HG03457 (cell line): ENCODE measurements at regions not wholly inside any gene's neighbourhood (a gene's known extent, or its start where the extent isn't known, plus 50 kb on each side); places are given as distances from the start of the nearest gene placed in this dataset.

ENCODE experiments used
- ATAC-seq: cut with Tn5 transposase; IDR thresholded peaks from one replicate; pipeline ENCODE4 v1.9.1; 2021; ENCODE audit warnings: moderate number of reproducible peaks; ENCODE audit not compliant: unreplicated experiment

DNA sequence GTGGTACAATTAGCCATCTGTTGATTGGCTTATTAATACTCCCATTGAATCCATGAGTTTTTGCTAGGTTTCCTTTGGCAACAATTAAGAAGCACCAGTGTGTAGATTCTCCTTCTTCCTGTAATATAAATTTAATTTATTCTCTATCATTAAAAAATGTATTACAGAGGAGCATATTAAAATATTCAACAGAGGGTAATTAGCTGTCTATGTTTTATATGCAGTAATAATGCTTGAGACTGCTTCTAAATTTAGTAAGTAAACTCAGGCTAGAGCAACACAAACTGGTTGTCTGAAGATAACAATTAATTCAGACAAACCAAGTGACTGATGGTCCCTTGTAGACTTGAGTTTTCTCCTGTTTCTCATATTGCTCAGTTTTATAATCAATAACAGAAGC, 192.4 kb downstream of the FAT4 start:
- no peak for ATAC-seq

DNA sequence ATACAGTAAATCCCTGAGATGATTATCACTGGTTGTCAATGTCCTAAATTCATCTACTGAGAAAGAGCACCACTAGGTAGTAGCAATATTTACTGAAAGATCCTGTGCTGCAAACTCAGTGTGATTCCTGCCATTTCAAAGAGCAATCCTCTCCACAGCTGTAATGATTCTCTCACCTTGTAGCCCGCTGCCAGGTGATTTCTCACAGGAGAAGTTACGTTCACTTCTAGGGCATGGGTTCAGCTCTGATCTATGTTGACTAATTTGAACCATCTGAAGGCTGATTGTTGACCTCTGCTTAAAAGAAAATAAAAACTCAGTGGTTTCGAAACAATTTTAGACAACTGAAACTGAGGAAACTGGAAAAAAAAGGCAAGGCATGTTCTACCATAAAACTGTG, 197.0 kb downstream of the FAT4 start:
- ATAC-seq, result no peak

DNA sequence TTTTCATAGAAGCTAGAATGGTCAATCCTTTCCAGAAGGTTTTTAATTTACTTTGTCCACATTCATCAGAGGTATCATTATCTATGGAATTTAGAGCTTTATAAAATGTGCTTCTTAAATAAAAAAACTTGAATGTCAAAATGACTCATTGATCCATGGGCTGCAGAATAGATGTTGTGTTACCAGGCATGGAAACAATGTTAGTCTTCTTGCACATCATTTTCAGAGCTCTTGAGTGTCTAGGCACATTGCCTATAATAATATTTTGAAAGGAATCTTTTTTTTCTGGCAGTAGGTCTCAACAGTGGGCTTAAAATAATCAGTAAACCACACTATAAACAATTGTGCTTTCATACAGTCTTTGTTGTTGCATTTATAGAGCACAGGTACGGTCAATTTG, 200.3 kb downstream of the FAT4 start:
- ATAC-seq, result no peak

DNA sequence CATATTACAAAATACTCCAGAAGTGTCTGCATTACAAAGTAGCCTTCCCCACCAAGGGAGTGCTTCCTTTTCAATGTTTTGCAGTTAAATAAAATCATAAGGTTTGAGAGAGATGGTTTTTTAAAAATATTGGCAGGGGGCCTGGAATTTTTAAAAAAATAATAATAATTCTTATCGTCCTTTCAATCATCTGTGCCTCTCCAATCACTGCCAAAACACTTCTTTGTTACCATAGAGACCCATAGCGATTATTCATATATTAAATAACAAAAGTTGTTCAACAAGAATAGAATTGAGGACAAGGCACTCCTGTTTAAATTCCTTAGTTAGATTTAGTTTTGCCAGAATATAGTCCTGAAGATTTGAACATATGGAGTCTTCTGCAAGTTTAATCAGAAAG, 203.1 kb downstream of the FAT4 start:
- ATAC-seq, result no peak

DNA sequence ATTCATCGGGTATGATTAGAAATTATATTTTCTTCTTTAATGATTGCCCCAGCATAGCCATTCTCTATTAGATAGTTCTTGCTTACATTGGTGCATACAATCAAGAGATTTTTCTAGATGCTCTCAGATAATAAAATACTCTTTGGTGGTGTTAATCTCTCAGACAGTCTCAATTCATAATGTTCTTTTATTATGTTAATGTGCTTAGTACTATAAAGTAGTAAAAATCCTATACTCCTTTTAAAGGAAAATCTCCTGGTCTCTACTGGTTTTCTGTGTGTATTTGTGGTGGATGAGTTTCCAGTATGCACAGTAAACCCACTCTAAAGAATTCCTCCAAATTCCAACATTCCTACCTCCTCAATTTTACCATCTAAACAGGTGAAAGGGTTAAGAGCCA, 203.5 kb downstream of the FAT4 start:
- ATAC-seq, result no peak

- ATAC-seq, result no peak
Observed at GRCh38 chr4:125519371-125520146, 204.8 kb downstream of the FAT4 start.

DNA sequence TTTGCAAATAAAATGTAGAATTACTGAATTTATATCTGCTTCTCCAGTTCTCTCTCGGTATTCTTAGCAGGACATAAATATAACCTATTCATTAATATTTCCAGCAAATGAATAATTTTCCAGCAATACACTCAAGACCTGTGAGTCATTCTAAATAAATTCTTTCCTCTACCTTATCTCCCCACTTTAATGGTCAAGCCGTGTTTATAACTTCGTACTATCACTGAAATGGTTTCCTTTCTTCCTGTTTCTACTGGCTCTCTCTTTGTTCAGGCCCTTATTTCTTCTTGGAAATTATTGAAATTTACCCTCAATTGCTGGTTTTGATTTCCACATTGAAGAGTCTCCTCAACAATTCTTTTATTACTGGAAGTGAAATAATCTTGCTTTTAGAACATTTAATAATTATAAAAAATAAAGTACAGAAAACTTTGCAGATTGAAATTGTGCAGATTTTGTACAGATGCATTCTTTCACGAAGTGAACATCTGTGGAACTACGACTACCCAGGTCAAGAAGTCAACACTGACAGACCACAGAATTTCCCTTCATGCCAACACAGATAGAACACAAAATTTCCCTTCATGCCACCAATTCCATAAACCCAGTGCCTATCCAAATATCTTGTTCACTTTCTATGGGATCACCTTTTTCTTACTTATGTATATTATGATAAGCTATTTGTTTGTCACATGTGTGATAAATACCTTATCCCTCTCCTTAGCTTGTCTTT, 205.7 kb downstream of the FAT4 start:
- ATAC-seq, result no peak

DNA sequence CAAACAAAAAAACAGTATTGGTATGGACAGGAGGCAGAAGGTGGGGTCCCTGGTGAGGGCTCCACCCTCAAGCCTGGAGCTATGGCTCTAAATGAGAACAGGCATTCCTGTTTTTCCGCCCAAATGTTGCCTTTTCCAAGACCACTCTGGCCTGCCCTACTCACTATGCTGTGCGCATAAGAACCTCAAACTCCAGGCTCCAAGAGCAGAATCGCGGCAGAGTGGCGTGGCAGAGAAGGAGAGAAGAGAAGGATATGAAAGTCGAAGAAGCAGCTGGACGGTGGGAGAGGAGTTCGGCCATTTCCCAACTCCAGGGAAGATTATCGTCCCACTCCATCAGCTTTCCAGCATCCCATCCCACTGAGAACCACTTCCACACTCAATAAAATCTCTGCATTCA, 207.8 kb downstream of the FAT4 start:
- no peak for ATAC-seq

GRCh38 chr4:125522992-125523391, 208.2 kb downstream of the FAT4 start:
- ATAC-seq, result no peak

DNA sequence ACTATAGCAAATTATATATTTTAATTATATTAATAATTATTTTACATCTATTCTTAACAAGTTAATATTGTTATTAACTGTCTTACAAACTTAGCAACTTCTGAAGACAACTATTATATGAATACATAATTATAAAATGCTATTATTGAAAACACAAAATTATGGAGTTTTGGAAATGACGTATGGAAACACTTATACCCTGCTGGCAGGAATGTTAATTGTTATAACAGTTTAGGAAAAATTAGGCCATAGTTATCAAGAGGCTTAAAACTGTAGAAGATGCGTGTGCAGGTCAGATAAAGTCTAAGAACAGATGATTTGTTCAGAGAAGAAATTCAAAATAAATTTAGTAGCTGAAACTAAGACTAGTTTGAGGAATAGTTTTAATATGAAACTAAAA, 211.7 kb downstream of the FAT4 start:
- ATAC-seq, result no peak

GRCh38 chr4:125527681-125528080, 212.9 kb downstream of the FAT4 start:
- no peak for ATAC-seq

DNA sequence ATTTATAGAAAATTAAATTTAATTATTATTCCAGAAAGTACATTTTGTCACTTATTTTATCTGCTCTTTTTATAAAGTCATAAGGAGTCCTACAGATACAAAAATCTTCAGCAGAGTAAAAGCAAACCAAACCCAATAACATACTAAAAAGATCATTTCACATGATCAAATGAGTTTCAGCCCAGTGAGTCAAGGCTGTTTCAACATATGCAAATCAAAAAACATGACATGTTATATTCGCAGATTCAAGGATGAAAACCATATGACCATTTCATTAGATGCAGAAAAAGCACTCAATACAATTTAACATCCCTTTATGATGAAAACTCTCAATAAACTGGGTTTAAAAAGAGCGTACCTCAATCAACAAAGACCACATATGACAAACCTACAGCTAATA, 214.3 kb downstream of the FAT4 start:
- ATAC-seq, result no peak

- ATAC-seq, result no peak
Observed at GRCh38 chr4:125538670-125539069, 223.9 kb downstream of the FAT4 start.

- ATAC-seq, result no peak
Observed at GRCh38 chr4:125539691-125540090, 224.9 kb downstream of the FAT4 start.

DNA sequence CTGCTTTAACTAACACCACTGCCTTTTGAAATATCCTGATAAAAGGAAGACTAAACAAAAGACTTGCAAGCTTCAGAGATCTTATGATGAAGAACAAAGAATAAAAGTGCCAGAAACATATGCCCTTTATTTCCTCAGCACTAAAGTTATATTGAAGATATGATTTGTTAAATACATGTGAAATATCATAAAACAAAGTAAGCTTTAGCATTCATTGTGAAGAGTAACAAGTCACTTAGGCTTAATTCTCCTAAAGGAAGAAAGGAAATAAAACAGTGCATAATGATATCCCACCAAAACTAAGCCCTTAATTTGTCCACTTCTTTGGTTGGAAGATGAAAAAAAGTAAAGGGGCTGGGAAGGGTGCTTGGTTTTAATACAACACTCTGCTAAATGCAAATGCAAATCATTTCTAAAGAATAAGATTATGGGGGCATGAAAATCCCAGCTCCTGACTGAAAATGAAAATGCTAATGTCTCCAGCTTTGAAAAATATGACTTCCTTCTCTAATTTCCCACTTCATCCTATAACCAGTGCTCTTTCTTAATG, 227.2 kb downstream of the FAT4 start:
- ATAC-seq, result no peak

DNA sequence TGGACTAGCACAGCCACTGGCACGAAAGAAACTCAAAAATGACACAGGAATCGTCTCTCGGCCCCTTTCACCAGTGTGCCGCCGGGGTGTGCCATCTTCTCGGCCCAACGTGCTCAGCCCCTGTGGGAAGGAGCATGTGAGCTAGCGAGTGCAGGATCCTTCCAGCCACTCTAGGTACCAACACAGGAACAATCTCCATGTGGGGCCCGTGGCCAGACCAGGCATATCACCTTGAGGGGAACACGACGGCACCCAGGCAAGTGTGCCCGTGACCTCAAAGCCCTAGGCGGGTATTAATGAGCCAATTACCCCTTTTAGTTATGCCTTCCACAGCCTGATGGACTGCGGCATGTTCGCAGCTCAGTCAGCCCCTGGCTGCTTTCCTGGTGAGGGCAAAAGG, 231.5 kb downstream of the FAT4 start:
- no peak for ATAC-seq

- ATAC-seq, result no peak
Observed at GRCh38 chr4:125547836-125548235, 233.1 kb downstream of the FAT4 start.

DNA sequence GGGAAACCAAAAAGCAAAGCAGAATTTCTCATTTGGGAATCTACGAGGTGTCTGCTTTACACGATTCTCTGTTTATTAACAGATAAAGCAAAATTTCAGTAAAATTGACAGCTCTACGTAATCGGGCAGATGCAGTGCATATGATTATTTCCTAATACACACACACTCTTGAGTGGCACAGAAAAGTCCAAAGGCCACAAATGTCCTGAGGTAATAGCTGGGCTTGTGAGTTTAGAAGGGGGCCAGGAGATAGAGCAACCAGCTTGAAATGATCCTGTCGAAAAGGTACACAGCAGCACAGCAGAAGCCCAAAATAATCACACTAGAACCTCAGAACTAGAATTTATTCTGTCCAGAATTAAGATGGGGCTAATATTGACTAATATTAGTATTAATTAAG, 236.0 kb downstream of the FAT4 start:
- ATAC-seq, result no peak

DNA sequence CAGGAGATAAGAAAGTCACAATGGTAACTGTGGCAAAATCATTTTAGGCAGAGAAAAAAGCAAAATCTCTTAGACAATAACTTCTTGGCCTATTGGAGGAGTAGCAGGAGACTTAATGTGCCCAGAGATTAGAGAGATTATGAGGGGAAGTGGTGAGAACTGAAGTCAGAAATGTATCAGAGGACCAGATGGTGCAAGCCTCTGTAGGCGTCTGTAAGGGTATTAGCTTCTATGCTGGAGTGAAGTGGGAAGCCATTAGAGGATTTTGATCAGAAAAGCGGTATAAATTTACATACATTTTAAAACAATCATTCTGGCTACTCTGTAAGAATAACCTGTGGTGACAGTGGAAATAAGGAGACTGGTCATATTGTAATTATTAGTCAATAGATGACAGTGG, 236.7 kb downstream of the FAT4 start:
- no peak for ATAC-seq

GRCh38 chr4:125551967-125552366, 237.2 kb downstream of the FAT4 start:
- ATAC-seq, result no peak

DNA sequence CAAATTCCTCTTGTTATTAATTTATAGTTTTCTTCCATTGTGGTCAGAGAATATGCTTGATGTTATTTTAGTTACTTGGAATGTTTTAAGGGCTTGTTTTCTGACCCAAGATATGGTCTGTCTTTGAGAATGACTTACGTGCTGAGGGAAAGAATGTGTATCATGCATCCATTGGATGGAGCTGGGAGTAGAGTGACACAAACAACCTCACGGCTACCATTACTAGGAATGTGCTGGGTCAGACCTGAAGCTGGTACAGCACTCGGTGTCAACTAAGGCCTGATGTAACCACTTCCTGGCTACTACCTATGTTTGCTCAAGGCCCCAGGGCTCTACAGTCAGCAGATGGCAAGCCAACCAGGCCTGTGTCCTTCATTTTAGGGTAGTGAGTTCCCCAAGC, 257.8 kb downstream of the FAT4 start:
- no peak for ATAC-seq

- no peak for ATAC-seq
Observed at GRCh38 chr4:125573368-125573767, 258.6 kb downstream of the FAT4 start.
